ENCODE measurements at regions not wholly inside any gene's neighbourhood (a gene's known extent, or its start where the extent isn't known, plus 50 kb on each side); places are given as distances from the start of the nearest gene placed in this dataset.
A peak's percentile ranks its signal among the peaks of the same experiment; 100 is the strongest.

DNA sequence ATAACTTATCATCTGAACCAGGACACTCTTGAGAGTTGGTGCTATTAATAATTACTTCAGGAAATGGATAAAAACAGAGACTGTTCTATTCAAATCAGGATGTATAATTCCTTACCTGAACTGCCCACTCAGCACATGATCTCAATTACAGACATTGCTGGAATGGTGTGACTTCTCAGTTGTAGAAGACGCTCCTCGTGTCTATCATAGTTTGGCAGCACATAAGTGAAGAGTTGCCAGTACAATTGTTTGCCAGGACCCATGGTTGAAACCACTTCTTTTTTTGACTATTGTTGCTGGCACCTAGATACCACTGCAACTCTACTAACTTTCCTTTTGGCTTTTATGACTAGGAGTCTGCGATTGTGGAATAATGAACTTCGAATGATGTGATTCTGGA lies 105.4 kb downstream of the ZNF365 start:
- H3K4me1 ChIP-seq: no peaks in the 10 kb centered on the region
- no peak overlapping the region for H3K4me3 ChIP-seq
- TF ChIP-seq, protein P1, sequence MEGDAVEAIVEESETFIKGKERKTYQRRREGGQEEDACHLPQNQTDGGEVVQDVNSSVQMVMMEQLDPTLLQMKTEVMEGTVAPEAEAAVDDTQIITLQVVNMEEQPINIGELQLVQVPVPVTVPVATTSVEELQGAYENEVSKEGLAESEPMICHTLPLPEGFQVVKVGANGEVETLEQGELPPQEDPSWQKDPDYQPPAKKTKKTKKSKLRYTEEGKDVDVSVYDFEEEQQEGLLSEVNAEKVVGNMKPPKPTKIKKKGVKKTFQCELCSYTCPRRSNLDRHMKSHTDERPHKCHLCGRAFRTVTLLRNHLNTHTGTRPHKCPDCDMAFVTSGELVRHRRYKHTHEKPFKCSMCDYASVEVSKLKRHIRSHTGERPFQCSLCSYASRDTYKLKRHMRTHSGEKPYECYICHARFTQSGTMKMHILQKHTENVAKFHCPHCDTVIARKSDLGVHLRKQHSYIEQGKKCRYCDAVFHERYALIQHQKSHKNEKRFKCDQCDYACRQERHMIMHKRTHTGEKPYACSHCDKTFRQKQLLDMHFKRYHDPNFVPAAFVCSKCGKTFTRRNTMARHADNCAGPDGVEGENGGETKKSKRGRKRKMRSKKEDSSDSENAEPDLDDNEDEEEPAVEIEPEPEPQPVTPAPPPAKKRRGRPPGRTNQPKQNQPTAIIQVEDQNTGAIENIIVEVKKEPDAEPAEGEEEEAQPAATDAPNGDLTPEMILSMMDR (IDR thresholded peaks at IDR 0.05; ENCODE audit: borderline replicate concordance): no peak
- H3K36me3 ChIP-seq: no peaks in the 10 kb centered on the region
- DNase-seq: no peak
- peaks cover 10% of the 10 kb centered on the region for H3K9me3 ChIP-seq (replicated peaks)
- intact Hi-C loops (cut with micrococcal nuclease): no loop called here
- peaks cover 6% of the 10 kb centered on the region for H3K27me3 ChIP-seq (ENCODE audit: low read depth)
- no peak overlapping the region for H3K27ac ChIP-seq (replicated peaks)

DNA sequence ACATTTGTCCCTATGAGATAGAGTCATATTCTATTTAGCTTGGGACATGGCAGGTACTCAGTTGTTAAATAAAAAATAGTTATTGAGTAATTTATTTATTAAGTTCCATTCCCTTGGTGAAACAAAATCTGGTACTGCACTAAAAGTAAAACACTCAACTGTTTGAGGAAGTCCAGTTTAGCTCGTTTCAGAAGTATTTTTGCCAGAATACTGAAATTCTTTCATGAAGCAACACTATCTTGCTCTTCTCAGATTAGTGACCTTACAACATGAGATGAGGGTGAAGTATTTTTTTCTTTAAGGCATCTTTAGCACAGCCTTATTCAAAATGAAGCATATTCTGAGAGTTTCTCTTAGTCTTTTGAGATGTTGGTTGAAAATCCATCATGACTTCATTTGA lies 106.0 kb downstream of the ZNF365 start:
- Histone ChIP-seq H3K36me3 (no peaks in the 10 kb centered on the region), H3K4me3 (no peak overlapping the region), H3K27ac (replicated peaks) (no peak overlapping the region), H3K27me3 (ENCODE audit: low read depth) (peaks cover 6% of the 10 kb centered on the region), H3K9me3 (replicated peaks) (peaks cover 10% of the 10 kb centered on the region), H3K4me1 (no peaks in the 10 kb centered on the region)
- intact Hi-C loops (cut with micrococcal nuclease): no loop called here
- no peak for DNase-seq
- TF ChIP-seq, protein P1 (IDR thresholded peaks at IDR 0.05; ENCODE audit: borderline replicate concordance): no peak

DNA sequence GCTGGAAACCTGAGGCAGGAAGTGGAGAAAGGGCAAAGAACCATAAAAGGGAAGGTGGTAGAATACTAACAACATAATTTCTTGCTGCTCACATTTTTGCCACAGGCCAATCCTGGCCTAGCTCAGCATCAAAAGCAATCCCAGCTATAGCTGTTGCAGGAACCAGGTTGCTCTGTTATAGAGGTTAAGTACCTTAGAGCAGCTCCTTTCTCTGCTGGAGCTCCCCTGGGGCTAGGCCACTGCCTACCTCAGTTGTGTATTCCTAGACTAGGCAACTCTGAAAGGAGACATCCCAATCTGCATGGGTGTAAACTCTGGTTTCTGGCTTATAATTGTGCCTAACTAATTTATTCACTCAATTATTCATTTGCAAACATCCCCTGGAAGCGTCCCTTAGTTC lies 108.4 kb downstream of the ZNF365 start:
- H3K4me3 ChIP-seq: no peak overlapping the region
- intact Hi-C loops (cut with micrococcal nuclease): no loop called here
- no peak overlapping the region for H3K27ac ChIP-seq (replicated peaks)
- no peaks in the 10 kb centered on the region for H3K36me3 ChIP-seq
- H3K9me3 ChIP-seq (replicated peaks): peaks cover 2% of the 10 kb centered on the region
- H3K27me3 ChIP-seq (ENCODE audit: low read depth): peaks cover 6% of the 10 kb centered on the region
- TF ChIP-seq, protein P1 (IDR thresholded peaks at IDR 0.05; ENCODE audit: borderline replicate concordance): no peak
- no peak for DNase-seq
- no peaks in the 10 kb centered on the region for H3K4me1 ChIP-seq

DNA sequence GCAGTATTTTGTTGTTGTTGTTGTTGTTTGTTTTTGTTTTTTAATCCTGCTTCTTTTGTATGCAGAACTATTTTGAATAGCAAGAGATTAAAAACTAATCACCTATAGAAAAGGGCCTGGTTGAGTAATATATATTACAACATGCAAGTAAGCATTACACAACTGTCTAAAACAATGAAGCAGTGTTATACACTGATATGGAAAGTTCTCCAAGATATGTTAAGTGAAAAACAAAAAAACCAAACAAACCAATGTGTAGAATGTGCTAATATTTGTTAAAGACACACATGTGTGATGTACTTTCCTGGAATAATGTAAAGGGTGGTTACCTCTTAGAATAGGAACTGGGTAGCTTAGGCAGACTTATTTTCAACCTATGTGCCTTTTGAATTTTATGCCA lies 117.4 kb downstream of the ZNF365 start:
- TF ChIP-seq, protein P1 (IDR thresholded peaks at IDR 0.05; ENCODE audit: borderline replicate concordance): no peak
- intact Hi-C loops (cut with micrococcal nuclease): no loop called here
- H3K36me3 ChIP-seq: no peaks in the 10 kb centered on the region
- no peak overlapping the region for H3K27ac ChIP-seq (replicated peaks)
- peaks cover 3% of the 10 kb centered on the region for H3K27me3 ChIP-seq (ENCODE audit: low read depth)
- no peak overlapping the region for H3K4me3 ChIP-seq
- no peaks in the 10 kb centered on the region for H3K9me3 ChIP-seq (replicated peaks)
- no peak for DNase-seq
- no peaks in the 10 kb centered on the region for H3K4me1 ChIP-seq

DNA sequence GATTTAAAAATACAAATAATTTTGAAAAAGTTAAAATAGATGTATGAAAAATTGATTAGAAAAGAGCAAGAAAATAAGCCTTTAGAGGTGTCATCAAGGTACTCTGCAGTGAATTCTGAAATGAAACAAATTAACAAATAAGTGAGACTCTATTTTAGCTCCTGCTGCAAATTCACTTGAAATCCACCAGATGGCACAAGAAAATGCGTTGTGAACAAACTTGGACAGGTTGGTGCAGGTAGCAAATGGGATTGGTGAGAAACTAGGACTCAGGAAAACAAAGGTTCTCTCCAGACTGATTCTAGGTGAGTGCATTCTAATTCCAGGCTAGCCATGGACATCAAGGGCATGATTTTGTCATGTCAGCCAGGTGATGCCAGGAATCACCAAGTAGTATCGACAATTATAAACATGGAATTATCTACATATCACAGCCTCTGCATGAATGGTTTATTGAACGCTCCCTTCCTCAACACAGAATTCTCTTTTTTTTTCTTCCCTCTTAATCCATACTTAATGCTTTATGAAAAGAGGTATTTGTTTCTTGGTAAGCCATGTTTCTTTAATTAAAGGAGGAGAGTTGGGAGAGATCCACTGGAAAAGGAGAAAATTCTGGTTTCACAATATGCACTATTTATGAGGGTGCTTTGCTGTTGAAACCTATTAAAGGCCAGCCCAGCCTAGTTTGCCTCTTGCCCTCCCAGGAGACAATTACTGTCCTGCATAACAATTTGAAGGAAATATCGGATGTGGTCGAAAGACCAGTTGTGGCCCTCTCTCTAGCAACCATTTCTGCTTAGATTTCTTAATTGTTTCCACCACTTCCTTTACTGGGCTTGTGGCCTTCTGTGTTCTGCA lies 118.1 kb downstream of the ZNF365 start:
- TF ChIP-seq, protein P1 (IDR thresholded peaks at IDR 0.05; ENCODE audit: borderline replicate concordance): peak; percentile 56
- DNase-seq: no peak
- Histone ChIP-seq H3K36me3 (no peaks in the 10 kb centered on the region), H3K27me3 (ENCODE audit: low read depth) (peaks cover 3% of the 10 kb centered on the region), H3K4me1 (no peaks in the 10 kb centered on the region), H3K9me3 (replicated peaks) (no peaks in the 10 kb centered on the region), H3K4me3 (no peak overlapping the region), H3K27ac (replicated peaks) (peak overlapping the region; percentile 50)
- intact Hi-C loops (cut with micrococcal nuclease): no loop called here

Data from left ventricle myocardium inferior (tissue), 1 donor.